ENCODE measurements at regions not wholly inside any gene's neighbourhood (a gene's known extent, or its start where the extent isn't known, plus 50 kb on each side); places are given as distances from the start of the nearest gene placed in this dataset.
A peak's percentile ranks its signal among the peaks of the same experiment; 100 is the strongest.

DNA sequence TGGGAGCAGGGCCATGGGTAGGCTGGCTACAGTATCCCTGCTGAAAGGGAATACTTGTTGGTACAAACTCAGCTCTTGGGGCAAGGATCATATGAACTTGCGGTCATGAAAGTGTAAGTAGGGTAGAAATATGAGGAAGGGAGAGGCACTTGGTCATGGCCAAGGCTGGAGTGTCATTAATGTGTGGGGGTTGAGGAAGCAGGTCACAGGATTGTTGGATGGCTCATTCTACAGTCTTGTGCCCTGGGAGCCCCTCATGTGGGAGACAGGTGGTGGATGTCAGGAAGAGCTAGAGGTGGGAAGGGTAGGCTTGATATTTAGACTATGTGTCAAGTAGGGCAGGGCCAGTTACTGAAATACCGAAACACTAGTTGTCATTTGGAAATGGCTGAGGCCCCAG lies 95.5 kb downstream of the RRM1 start:
- H3K27ac ChIP-seq: no peak overlapping the region

More for the DNA sequence above, 95.5 kb downstream of the RRM1 start:
- DNase-seq: no peak
- ATAC-seq: peak; percentile 8
- TF ChIP-seq, protein P1, sequence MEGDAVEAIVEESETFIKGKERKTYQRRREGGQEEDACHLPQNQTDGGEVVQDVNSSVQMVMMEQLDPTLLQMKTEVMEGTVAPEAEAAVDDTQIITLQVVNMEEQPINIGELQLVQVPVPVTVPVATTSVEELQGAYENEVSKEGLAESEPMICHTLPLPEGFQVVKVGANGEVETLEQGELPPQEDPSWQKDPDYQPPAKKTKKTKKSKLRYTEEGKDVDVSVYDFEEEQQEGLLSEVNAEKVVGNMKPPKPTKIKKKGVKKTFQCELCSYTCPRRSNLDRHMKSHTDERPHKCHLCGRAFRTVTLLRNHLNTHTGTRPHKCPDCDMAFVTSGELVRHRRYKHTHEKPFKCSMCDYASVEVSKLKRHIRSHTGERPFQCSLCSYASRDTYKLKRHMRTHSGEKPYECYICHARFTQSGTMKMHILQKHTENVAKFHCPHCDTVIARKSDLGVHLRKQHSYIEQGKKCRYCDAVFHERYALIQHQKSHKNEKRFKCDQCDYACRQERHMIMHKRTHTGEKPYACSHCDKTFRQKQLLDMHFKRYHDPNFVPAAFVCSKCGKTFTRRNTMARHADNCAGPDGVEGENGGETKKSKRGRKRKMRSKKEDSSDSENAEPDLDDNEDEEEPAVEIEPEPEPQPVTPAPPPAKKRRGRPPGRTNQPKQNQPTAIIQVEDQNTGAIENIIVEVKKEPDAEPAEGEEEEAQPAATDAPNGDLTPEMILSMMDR (IDR thresholded peaks at IDR 0.05): no peak
- H3K4me3 ChIP-seq: no peak overlapping the region
- no peaks in the 10 kb centered on the region for H3K27me3 ChIP-seq
- no peaks in the 10 kb centered on the region for H3K9me3 ChIP-seq
- H3K36me3 ChIP-seq: no peaks in the 10 kb centered on the region
- H3K4me1 ChIP-seq: peaks cover 6% of the 10 kb centered on the region
- intact Hi-C loops (cut with DNase I): no loop called here
